Smooth muscle cell (in vitro differentiated cells): ENCODE measurements at regions not wholly inside any gene's neighbourhood (a gene's known extent, or its start where the extent isn't known, plus 50 kb on each side); places are given as distances from the start of the nearest gene placed in this dataset.

ENCODE experiments used
- DNase-seq: peaks from one replicate; lab custom pipeline; 2025; ENCODE audit not compliant: unreplicated experiment; lab: John Stamatoyannopoulos, UW
- H2AFZ ChIP-seq: fragments of 200-600 bp; sonication (generic); 2 replicates; pipeline ENCODE4 v1.6.0; 2016; ENCODE audit warnings: antibody characterized with exemption, low read depth, mild to moderate bottlenecking
- H3F3A ChIP-seq: fragments of 200-600 bp; sonication (generic); 2 replicates; pipeline ENCODE4 v1.6.0; 2017; ENCODE audit warnings: antibody characterized with exemption, low read depth
- H3K27ac ChIP-seq: fragments of 200-600 bp; sonication (generic); 2 replicates; pipeline ENCODE4 v1.5.1; 2016; ENCODE audit warnings: low read depth, mild to moderate bottlenecking
- H3K27me3 ChIP-seq: fragments of 200-600 bp; sonication (generic); 2 replicates; pipeline ENCODE4 v1.6.1; 2016; ENCODE audit warnings: low read depth, mild to moderate bottlenecking
- H3K36me3 ChIP-seq: fragments of 200-600 bp; sonication (generic); 2 replicates; pipeline ENCODE4 v1.5.1; 2016; ENCODE audit warnings: low read depth
- H3K4me1 ChIP-seq: fragments of 200-600 bp; sonication (generic); 2 replicates; pipeline ENCODE4 v1.5.1; 2016; ENCODE audit warnings: low read depth
- H3K4me2 ChIP-seq: fragments of 200-600 bp; sonication (generic); 2 replicates; pipeline ENCODE4 v1.6.0; 2016; ENCODE audit warnings: mild to moderate bottlenecking
- H3K4me3 ChIP-seq: fragments of 200-600 bp; sonication (generic); 2 replicates; pipeline ENCODE4 v1.5.1; 2016; ENCODE audit warnings: mild to moderate bottlenecking
- H3K79me2 ChIP-seq: fragments of 200-600 bp; sonication (generic); 2 replicates; pipeline ENCODE4 v1.6.0; 2016; ENCODE audit warnings: low read depth, mild to moderate bottlenecking
- H3K9ac ChIP-seq: fragments of 200-600 bp; sonication (generic); 2 replicates; pipeline ENCODE4 v1.6.0; 2016; ENCODE audit warnings: low read depth
- H3K9me3 ChIP-seq: fragments of 200-600 bp; sonication (generic); replicated peaks from 2 replicates; pipeline ENCODE4 v1.5.1; 2016; ENCODE audit warnings: low read depth
- H4K20me1 ChIP-seq: fragments of 200-600 bp; sonication (generic); 2 replicates; pipeline ENCODE4 v1.6.0; 2016; ENCODE audit warnings: low read depth
- CTCF ChIP-seq: fragments of 200-600 bp; sonication (generic); IDR thresholded peaks from 2 replicates; pipeline ENCODE4 v1.5.1; 2017; ENCODE audit warnings: borderline replicate concordance, mild to moderate bottlenecking, antibody characterized with exemption; ENCODE audit not compliant: insufficient read depth, poor library complexity, severe bottlenecking
- WGBS: methylation state at CpG from one replicate; pipeline ENCODE4 v1.1.7; 2016; ENCODE audit warnings: low lambda C conversion rate; 5-methylcytosine and 5-hydroxymethylcytosine counted together

DNA sequence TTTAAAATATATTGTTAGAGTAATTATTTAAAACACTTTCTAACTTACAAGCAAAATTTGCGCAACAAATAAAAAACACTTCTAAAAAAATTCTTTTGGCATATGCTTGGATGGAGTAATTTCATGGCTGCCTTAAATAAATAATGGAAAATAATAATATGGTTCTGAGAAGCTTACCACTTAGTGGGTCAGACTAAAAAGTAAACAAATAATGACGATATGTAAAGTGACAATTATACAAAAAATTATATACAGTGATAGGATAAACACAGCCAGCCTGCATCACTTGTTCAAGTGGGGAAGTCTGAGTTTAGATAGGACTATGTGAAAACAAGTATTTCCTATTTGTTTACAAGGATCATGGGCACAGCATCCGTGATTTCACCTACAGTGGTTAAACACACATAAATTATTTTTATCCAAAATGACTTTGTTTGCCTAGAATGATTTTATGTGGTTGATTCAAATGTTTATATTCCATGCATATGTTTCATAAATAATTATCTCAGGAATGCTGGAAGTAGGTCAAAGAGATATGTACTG, 141.7 kb upstream of the SEMA3D start:
- 95% methylated on average over 3 of the region's 3 CpGs for WGBS
- Histone ChIP-seq H3K9ac (no peak overlapping the region), H3K27me3 (no peaks in the 10 kb centered on the region), H3K4me2 (no peak overlapping the region), H3K36me3 (no peaks in the 10 kb centered on the region), H3K79me2 (no peaks in the 10 kb centered on the region), H3K4me3 (no peak overlapping the region), H3F3A (no peaks in the 10 kb centered on the region), H3K27ac (no peak overlapping the region), H3K9me3 (no peaks in the 10 kb centered on the region), H4K20me1 (no peaks in the 10 kb centered on the region), H3K4me1 (no peaks in the 10 kb centered on the region), H2AFZ (no peak overlapping the region)
- no peak for TF ChIP-seq CTCF
- no peak for DNase-seq

- H3K9ac ChIP-seq: no peak overlapping the region
- H3K4me3 ChIP-seq: no peak overlapping the region
- H3K4me2 ChIP-seq: peak overlapping the region; percentile 20
- no peaks in the 10 kb centered on the region for H3K36me3 ChIP-seq
- H2AFZ ChIP-seq: no peak overlapping the region
- no peaks in the 10 kb centered on the region for H3K9me3 ChIP-seq
- no peaks in the 10 kb centered on the region for H3K4me1 ChIP-seq
- H3F3A ChIP-seq: no peaks in the 10 kb centered on the region
- no peaks in the 10 kb centered on the region for H3K79me2 ChIP-seq
- no peaks in the 10 kb centered on the region for H3K27me3 ChIP-seq
- H3K27ac ChIP-seq: no peak overlapping the region
- DNase-seq: no peak
- no peaks in the 10 kb centered on the region for H4K20me1 ChIP-seq
- 47% methylated on average over 4 of the region's 4 CpGs for WGBS
- no peak for TF ChIP-seq CTCF
Observed at GRCh38 chr7:85324145-85324799, 137.4 kb upstream of the SEMA3D start.

GRCh38 chr7:85322252-85322651, 135.4 kb upstream of the SEMA3D start:
- Histone ChIP-seq H3K4me2 (no peak overlapping the region), H3K79me2 (no peaks in the 10 kb centered on the region), H3K9ac (no peak overlapping the region), H2AFZ (no peak overlapping the region), H3K9me3 (no peaks in the 10 kb centered on the region), H3K36me3 (no peaks in the 10 kb centered on the region), H3K27me3 (no peaks in the 10 kb centered on the region), H3K4me1 (no peaks in the 10 kb centered on the region), H3K4me3 (no peak overlapping the region), H4K20me1 (no peaks in the 10 kb centered on the region), H3F3A (no peaks in the 10 kb centered on the region), H3K27ac (peak overlapping the region; percentile 7)
- WGBS: 10% methylated on average over 4 of the region's 4 CpGs
- no peak for TF ChIP-seq CTCF
- no peak for DNase-seq
